Kidney epithelial cell (primary cell): ENCODE measurements at regions not wholly inside any gene's neighbourhood (a gene's known extent, or its start where the extent isn't known, plus 50 kb on each side); places are given as distances from the start of the nearest gene placed in this dataset.

Experiments
- DNase-seq: peaks from one replicate; pipeline ENCODE4 v3.0.0-alpha.2; 2010; ENCODE audit warnings: low read depth
- H3K27me3 ChIP-seq: 2 replicates; pipeline ENCODE4 v1.6.0; 2011; ENCODE audit warnings: low read length; ENCODE audit not compliant: control insufficient read depth, insufficient read depth
- H3K36me3 ChIP-seq: 2 replicates; pipeline ENCODE4 v1.5.1; 2011; ENCODE audit warnings: low read length; ENCODE audit not compliant: control insufficient read depth, insufficient read depth
- H3K4me3 ChIP-seq: 2 replicates; pipeline ENCODE4 v1.5.1; 2011; ENCODE audit warnings: low read depth, mild to moderate bottlenecking, control low read depth, low read length
- CTCF ChIP-seq: IDR thresholded peaks from 2 replicates; pipeline ENCODE4 v1.5.1; 2011; ENCODE audit warnings: mild to moderate bottlenecking, moderate library complexity, low read length, control low read depth, inconsistent platforms; ENCODE audit not compliant: insufficient read depth, poor library complexity, severe bottlenecking

- Histone ChIP-seq H3K27me3 (no peaks in the 10 kb centered on the region), H3K36me3 (no peaks in the 10 kb centered on the region), H3K4me3 (no peak overlapping the region)
- DNase-seq = no peak
- no peak for TF ChIP-seq CTCF
Observed at GRCh38 chr9:18423791-18424531, 50.0 kb upstream of the ADAMTSL1 start.
